HEK293 (cell line): ENCODE measurements at regions not wholly inside any gene's neighbourhood (a gene's known extent, or its start where the extent isn't known, plus 50 kb on each side); places are given as distances from the start of the nearest gene placed in this dataset.
A peak's percentile ranks its signal among the peaks of the same experiment; 100 is the strongest.

Experiments used
- CTCF ChIA-PET: fragments of 350-600 bp; formaldehyde crosslinking; extraction: SDS; loops from one replicate; lab custom pipeline; 2021; ENCODE audit warnings: antibody characterized with exemption; lab: Yijun Ruan, JAX
- POLR2A ChIA-PET: fragments of 300-600 bp; formaldehyde crosslinking; extraction: SDS; loops from one replicate; lab custom pipeline; 2020; ENCODE audit warnings: antibody characterized with exemption, inconsistent platforms; lab: Yijun Ruan, JAX
- H3K27ac ChIP-seq: fragments of 200-500 bp; sonication (Bioruptor generic); 2 replicates; pipeline ENCODE4 v1.5.1; 2014; ENCODE audit warnings: low read depth, low read length, control low read depth, inconsistent platforms; ENCODE audit errors: extremely low read depth
- H3K36me3 ChIP-seq, 2 experiments: fragments of 200-500 bp in 1 of 2; sonication (Bioruptor generic) in 1 of 2; 1 replicate in 1 of 2; 2 replicates in 1 of 2; pipeline ENCODE4 v1.5.1; 2014 to 2017; ENCODE audit warnings: inconsistent platforms in 2 of 2, low read length in 2 of 2; ENCODE audit not compliant: control insufficient read depth in 2 of 2, insufficient read depth in 1 of 2
- H3K4me1 ChIP-seq: fragments of 200-500 bp; sonication (Bioruptor generic); 2 replicates; pipeline ENCODE4 v1.5.1; 2014; ENCODE audit warnings: mild to moderate bottlenecking, low read length, inconsistent platforms; ENCODE audit not compliant: control insufficient read depth, insufficient read depth
- H3K4me3 ChIP-seq: 2 replicates; pipeline ENCODE4 v1.5.1; 2011; ENCODE audit warnings: low read depth, mild to moderate bottlenecking, control low read depth, low read length, moderate library complexity
- H3K9me3 ChIP-seq: fragments of 200-500 bp; sonication (Bioruptor generic); 2 replicates; pipeline ENCODE4 v1.5.1; 2014; ENCODE audit warnings: low read depth, low read length, inconsistent platforms; ENCODE audit not compliant: control insufficient read depth, insufficient read depth
- BCL11A ChIP-seq: fragments of 450-650 bp; formaldehyde crosslinking; IDR thresholded peaks from 2 replicates; pipeline ENCODE4 v1.5.1; 2016; ENCODE audit warnings: low read depth, missing biosample characterization, missing genetic modification characterization
- KLF9 ChIP-seq: fragments of 450-650 bp; formaldehyde crosslinking; IDR thresholded peaks from 2 replicates; pipeline ENCODE4 v1.5.1; 2016; ENCODE audit warnings: missing biosample characterization, missing genetic modification characterization, low read depth
- OVOL3 ChIP-seq: fragments of 450-650 bp; formaldehyde crosslinking; IDR thresholded peaks from 2 replicates; pipeline ENCODE4 v1.5.1; 2016; ENCODE audit warnings: missing biosample characterization, missing genetic modification characterization
- PRDM1 ChIP-seq: fragments of 450-650 bp; formaldehyde crosslinking; IDR thresholded peaks from 2 replicates; pipeline ENCODE4; 2016; ENCODE audit warnings: missing biosample characterization, missing genetic modification characterization
- RBAK ChIP-seq: fragments of 450-650 bp; formaldehyde crosslinking; IDR thresholded peaks from 2 replicates; pipeline ENCODE4 v1.5.1; 2016; ENCODE audit warnings: missing biosample characterization, missing genetic modification characterization
- REPIN1 ChIP-seq: fragments of 450-650 bp; formaldehyde crosslinking; IDR thresholded peaks from 2 replicates; pipeline ENCODE4 v1.5.1; 2017; ENCODE audit warnings: missing biosample characterization, missing genetic modification characterization, low read depth
- SP2 ChIP-seq: fragments of 450-650 bp; formaldehyde crosslinking; IDR thresholded peaks from 2 replicates; pipeline ENCODE4 v1.5.1; 2016; ENCODE audit warnings: missing biosample characterization, missing genetic modification characterization
- YY1 ChIP-seq: fragments of 450-650 bp; formaldehyde crosslinking; IDR thresholded peaks from 2 replicates; pipeline ENCODE4 v1.5.1; 2018; ENCODE audit warnings: missing biosample characterization, missing genetic modification characterization
- ZBTB49 ChIP-seq: fragments of 450-650 bp; formaldehyde crosslinking; IDR thresholded peaks from 2 replicates; pipeline ENCODE4 v1.5.1; 2016; ENCODE audit warnings: missing biosample characterization, missing genetic modification characterization, low read depth
- ZFHX2 ChIP-seq: fragments of 450-650 bp; formaldehyde crosslinking; conservative IDR thresholded peaks from 2 replicates; pipeline ENCODE4 v1.5.1; 2016; ENCODE audit warnings: missing biosample characterization, missing genetic modification characterization
- ZFP69B ChIP-seq: fragments of 450-650 bp; formaldehyde crosslinking; IDR thresholded peaks from 2 replicates; pipeline ENCODE4 v1.5.1; 2016; ENCODE audit warnings: missing biosample characterization, missing genetic modification characterization
- ZNF19 ChIP-seq: fragments of 450-650 bp; formaldehyde crosslinking; IDR thresholded peaks from 2 replicates; pipeline ENCODE4; 2016; ENCODE audit warnings: missing biosample characterization, missing genetic modification characterization, low read depth
- ZNF324 ChIP-seq: fragments of 450-650 bp; formaldehyde crosslinking; IDR thresholded peaks from 2 replicates; pipeline ENCODE4 v1.5.1; 2016; ENCODE audit warnings: missing biosample characterization, missing genetic modification characterization
- ZNF366 ChIP-seq: fragments of 450-650 bp; formaldehyde crosslinking; conservative IDR thresholded peaks from 2 replicates; pipeline ENCODE4 v1.5.1; 2016; ENCODE audit warnings: missing biosample characterization, missing genetic modification characterization
- ZNF521 ChIP-seq: fragments of 450-650 bp; formaldehyde crosslinking; IDR thresholded peaks from 2 replicates; pipeline ENCODE4 v1.5.1; 2017; ENCODE audit warnings: missing biosample characterization, mild to moderate bottlenecking, missing genetic modification characterization
- ZNF544 ChIP-seq: fragments of 450-650 bp; formaldehyde crosslinking; IDR thresholded peaks from 2 replicates; pipeline ENCODE4 v1.5.0; 2017; ENCODE audit warnings: missing biosample characterization, missing genetic modification characterization
- ZNF558 ChIP-seq: fragments of 450-650 bp; formaldehyde crosslinking; IDR thresholded peaks from 2 replicates; pipeline ENCODE4 v1.5.1; 2016; ENCODE audit warnings: missing biosample characterization, missing genetic modification characterization
- ZNF610 ChIP-seq: fragments of 450-650 bp; formaldehyde crosslinking; IDR thresholded peaks from 2 replicates; pipeline ENCODE4 v1.5.1; 2016; ENCODE audit warnings: missing biosample characterization, missing genetic modification characterization, borderline replicate concordance
- ZNF670 ChIP-seq: fragments of 450-650 bp; formaldehyde crosslinking; IDR thresholded peaks from 2 replicates; pipeline ENCODE4 v1.5.1; 2016; ENCODE audit warnings: missing biosample characterization, missing genetic modification characterization, low read depth
- ZNF830 ChIP-seq: fragments of 450-650 bp; IDR thresholded peaks from 2 replicates; pipeline ENCODE4 v1.5.0; 2018; ENCODE audit warnings: missing biosample characterization, missing genetic modification characterization, low read depth, mild to moderate bottlenecking, moderate library complexity
- ZSCAN23 ChIP-seq: fragments of 450-650 bp; formaldehyde crosslinking; IDR thresholded peaks from 2 replicates; pipeline ENCODE4 v1.5.1; 2016; ENCODE audit warnings: missing biosample characterization, missing genetic modification characterization
- TF ChIP-seq, protein P1 (sequence below): fragments of 450-650 bp; formaldehyde crosslinking; IDR thresholded peaks from 2 replicates; pipeline ENCODE4 v1.5.1; 2016; ENCODE audit warnings: missing biosample characterization, missing genetic modification characterization

DNA sequence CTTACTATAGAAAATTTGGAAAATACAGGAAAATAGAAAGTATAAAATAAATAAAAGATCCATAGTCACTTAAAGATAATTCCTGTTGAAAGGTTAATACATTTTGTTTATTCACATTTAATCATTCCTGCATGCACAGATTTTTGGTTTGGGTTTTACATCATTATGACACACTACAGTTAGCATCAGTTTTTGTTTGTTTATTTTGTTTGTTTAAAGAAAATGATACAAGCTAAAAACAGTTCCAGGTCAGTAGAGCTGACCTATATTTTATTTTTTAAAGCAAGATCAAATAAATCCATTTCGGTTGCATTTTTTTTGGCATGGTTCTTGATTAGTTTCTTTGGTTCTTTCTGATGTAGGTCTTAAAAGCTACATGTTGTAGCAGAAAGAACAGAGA is 68.8 kb upstream of the CCDC91 start:
- CTCF ChIA-PET = no interaction called here
- POLR2A ChIA-PET = interaction anchor here (0.7 kb wide), 1 partner anchor 9 kb away, joined by 3 read pairs; no protein-coding TSS in a partner anchor

GRCh38 chr12:28121899-28122655 is 68.2 kb upstream of the CCDC91 start:
- ChIA-PET POLR2A (no interaction called here), CTCF (no interaction called here)
- H3K4me3 ChIP-seq = no peak overlapping the region
- TF ChIP-seq PRDM1 (tag by site-specific recombination) = peak; percentile 63; the same call in 1 of the 2 replicates
- TF ChIP-seq ZNF558 = no peak
- TF ChIP-seq ZNF830 (tag by site-specific recombination) = no peak
- TF ChIP-seq REPIN1 = no peak
- peak; percentile 70 for TF ChIP-seq ZNF366
- no peak for TF ChIP-seq YY1 (tag by site-specific recombination)
- TF ChIP-seq, protein P1, sequence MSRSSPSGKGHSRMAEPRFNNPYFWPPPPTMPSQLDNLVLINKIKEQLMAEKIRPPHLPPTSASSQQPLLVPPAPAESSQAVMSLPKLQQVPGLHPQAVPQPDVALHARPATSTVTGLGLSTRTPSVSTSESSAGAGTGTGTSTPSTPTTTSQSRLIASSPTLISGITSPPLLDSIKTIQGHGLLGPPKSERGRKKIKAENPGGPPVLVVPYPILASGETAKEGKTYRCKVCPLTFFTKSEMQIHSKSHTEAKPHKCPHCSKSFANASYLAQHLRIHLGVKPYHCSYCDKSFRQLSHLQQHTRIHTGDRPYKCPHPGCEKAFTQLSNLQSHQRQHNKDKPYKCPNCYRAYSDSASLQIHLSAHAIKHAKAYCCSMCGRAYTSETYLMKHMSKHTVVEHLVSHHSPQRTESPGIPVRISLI (tag by site-specific recombination) = no peak
- no peak for TF ChIP-seq ZFHX2 (tag by site-specific recombination)
- no peak for TF ChIP-seq SP2 (tag by site-specific recombination)
- no peak for TF ChIP-seq OVOL3 (tag by site-specific recombination)
- no peak for TF ChIP-seq ZNF521 (tag by site-specific recombination)
- no peak for TF ChIP-seq ZFP69B (tag by site-specific recombination)
- no peaks in the 10 kb centered on the region for H3K36me3 ChIP-seq
- H3K9me3 ChIP-seq = no peaks in the 10 kb centered on the region
- H3K27ac ChIP-seq = no peak overlapping the region
- no peaks in the 10 kb centered on the region for H3K4me1 ChIP-seq

More for the DNA sequence above, 68.8 kb upstream of the CCDC91 start:
- H3K4me1 ChIP-seq = no peaks in the 10 kb centered on the region
- no peak overlapping the region for H3K4me3 ChIP-seq
- H3K36me3 ChIP-seq = no peaks in the 10 kb centered on the region
- H3K27ac ChIP-seq = no peak overlapping the region
- H3K9me3 ChIP-seq = no peaks in the 10 kb centered on the region
- no peak for TF ChIP-seq ZBTB49 (tag by site-specific recombination)
- no peak for TF ChIP-seq KLF9 (tag by site-specific recombination)
- TF ChIP-seq ZNF19 (tag by site-specific recombination) = no peak
- TF ChIP-seq ZNF544 (tag by site-specific recombination) = no peak
- no peak for TF ChIP-seq RBAK (tag by site-specific recombination)
- TF ChIP-seq BCL11A (tag by site-specific recombination) = no peak
- no peak for TF ChIP-seq ZNF610 (tag by site-specific recombination)
- no peak for TF ChIP-seq ZNF324
- TF ChIP-seq ZSCAN23 (tag by site-specific recombination) = no peak
- TF ChIP-seq ZNF366 = no peak
- TF ChIP-seq ZNF670 (tag by site-specific recombination) = no peak
- TF ChIP-seq, all 188 proteins: peak for 0
